ENCODE measurements at regions not wholly inside any gene's neighbourhood (a gene's known extent, or its start where the extent isn't known, plus 50 kb on each side); places are given as distances from the start of the nearest gene placed in this dataset.

- no peak for TF ChIP-seq POLR2A (IDR thresholded peaks at IDR 0.05; ENCODE audit: low read depth, low read length)
- TF ChIP-seq POLR2AphosphoS5 (IDR thresholded peaks at IDR 0.05; ENCODE audit: low read depth, low read length): no peak
- no peak for TF ChIP-seq TAF1 (IDR thresholded peaks at IDR 0.05; ENCODE audit: low read depth, low read length)
- TF ChIP-seq PAX5 (IDR thresholded peaks at IDR 0.05; ENCODE audit: insufficient read depth, low read length, severe bottlenecking): no peak
These were observed 54.7 kb upstream of the KIRREL3 start for GRCh38 chr11:127055236-127055635.

All from GM12891 (cell line).